Stimulated activated naive CD4-positive, alpha-beta T cell (primary cell): ENCODE measurements at regions not wholly inside any gene's neighbourhood (a gene's known extent, or its start where the extent isn't known, plus 50 kb on each side); places are given as distances from the start of the nearest gene placed in this dataset.

Experiments used
- DNase-seq, 6 experiments: peaks; one replicate each; lab custom pipeline; 2025; lab: John Stamatoyannopoulos, UW

DNA sequence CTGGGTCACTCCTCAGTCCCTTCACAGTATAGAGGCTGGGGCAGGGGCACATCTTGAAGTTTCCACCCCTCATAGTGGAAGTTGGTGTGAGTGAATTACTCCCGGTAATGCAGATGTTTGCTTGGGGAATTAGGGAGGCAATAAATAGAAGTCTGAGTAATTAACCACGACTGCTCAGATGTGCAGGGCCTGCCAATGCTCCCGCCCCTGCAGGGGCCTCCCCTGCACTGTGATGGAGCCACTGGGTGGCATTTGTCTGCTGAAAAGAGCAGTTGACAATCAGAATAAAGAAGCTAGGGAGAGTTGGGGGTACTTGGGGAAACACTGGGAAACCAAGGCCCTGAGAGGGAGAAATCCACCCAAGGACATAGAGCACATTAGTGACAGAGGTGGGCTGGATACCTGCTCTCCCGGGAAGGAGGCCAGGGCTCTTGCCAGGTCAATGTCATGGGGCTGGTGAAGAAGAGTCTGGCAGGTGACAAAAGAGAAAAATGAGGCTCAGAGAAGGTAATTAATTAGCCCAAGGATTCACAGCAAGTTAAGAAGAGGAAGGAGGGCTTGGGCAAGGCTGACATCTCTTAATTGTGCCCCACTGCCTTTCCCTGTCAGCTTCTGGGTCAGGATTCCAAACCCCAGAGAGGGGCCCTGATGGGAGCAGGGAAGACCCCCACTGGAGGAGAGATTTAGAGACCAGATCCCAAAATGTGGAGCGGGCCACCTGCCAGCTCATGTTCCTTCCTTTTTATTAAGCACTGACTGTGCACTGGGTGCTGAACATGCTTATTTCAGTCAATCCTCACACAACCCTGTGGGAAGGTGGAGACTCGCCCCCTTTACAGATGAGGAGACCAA, 436.2 kb downstream of the MATN1 start:
- DNase-seq: no peak

DNA sequence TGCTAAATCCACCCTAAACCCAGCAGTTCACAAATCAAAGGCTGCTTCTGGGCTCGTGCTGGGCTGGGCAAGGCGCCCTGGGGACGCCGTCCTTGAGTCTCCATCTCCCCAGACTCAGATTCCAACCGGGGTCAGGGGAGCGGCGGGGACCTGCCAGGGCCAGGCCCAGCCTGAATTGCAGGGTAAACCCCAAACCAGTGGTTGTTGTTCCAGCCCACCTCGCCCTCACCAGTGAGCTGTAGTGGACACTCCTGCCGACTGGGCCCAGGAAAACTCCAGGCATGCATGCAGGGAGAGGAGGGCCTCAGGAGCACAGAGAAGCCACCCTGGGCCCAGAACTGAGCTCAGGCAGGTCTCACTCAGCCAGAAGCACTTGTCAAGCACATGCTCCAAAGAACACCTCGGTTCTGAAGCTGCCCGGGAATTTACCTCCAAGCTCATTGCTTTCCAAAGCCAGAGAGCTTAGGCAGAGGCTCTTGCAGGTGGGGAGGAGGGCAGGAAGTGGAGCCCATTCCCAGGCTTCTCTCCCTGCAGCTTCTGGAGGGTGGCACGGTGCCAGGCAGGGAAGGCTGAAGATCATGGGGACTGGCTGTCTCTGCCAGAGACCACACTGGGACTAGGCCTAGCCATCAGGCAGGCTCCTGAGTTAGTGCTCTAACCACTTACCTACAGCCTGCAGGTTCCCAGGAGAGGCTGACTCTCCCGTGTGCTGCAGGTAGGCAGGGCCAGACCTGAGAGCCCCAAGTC, 437.0 kb downstream of the MATN1 start:
- DNase-seq: no peak

DNA sequence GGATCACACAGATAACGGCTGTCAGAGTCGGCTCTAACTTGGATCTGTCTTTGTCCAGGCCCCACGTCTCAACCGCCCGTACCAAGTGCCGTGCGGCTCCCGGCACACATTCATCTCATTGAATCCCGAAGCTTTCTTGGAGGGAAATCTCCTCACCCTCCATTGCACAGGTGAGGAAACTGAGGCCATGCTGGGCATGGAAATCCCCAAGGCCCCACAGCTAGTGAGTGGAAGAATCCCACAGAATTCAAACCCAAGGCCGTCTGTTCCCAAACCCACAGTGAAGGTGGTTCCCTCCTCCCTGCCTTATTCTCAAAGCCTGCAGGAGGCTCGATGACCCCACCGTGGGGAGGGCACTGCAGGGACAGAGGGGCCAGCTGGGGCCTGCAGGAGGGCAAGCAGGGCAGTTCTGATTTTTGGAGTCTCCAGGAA, 437.9 kb downstream of the MATN1 start:
- no peak for DNase-seq

DNA sequence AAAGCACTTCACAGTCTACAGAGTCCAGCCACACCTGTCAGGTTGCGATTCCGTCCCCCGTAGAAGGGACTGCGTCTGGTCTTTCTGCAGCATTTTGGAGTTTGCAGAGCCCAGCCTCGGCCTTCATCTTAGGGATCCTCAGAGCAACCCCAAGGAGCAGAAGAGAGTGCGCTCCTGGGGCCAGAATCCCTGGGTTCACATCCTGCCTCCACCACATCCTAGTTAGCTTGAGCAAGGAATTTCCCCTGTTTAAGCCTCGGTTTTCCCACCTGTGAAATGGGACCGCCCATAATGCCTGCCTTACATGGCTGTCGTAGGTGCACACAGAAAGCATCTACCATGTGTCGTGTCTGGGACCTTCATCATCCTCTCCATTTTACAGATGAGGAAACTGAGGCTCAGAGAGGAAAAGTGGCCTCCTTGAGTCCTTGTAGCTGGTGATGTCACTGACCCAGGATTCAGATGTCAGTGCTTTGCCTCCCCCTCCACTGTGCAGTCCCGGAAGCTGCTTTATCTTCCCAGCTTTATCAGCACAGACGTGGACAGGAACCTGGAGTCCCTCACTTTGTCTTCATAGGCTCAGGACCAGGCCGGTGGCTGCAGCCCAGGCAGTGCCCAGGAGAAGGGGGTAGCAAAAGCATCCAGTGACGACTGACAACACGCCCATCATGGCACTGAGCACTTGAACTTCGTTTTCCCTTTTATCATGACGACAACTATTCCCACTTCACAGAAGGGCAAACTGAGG, 438.5 kb downstream of the MATN1 start:
- DNase-seq: no peak

DNA sequence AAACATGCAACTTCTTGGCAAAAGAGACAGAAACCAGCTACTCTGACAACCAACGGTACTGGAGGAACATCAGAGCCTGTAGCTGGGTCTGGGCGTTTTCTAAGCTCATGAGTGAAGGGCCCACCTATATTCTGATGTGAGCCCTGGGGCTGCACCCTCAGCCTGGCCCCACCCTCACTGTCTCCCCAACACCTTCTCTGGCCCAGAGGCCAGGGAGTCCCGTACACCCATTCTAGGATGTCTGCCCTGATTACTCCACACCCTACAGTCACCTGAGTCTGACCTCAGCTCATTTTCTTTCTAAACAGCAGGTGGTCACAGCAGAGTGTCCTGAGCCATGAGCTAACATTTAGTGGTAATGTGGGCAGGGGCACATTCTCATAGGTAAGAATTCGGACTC, 439.2 kb downstream of the MATN1 start:
- no peak for DNase-seq

DNA sequence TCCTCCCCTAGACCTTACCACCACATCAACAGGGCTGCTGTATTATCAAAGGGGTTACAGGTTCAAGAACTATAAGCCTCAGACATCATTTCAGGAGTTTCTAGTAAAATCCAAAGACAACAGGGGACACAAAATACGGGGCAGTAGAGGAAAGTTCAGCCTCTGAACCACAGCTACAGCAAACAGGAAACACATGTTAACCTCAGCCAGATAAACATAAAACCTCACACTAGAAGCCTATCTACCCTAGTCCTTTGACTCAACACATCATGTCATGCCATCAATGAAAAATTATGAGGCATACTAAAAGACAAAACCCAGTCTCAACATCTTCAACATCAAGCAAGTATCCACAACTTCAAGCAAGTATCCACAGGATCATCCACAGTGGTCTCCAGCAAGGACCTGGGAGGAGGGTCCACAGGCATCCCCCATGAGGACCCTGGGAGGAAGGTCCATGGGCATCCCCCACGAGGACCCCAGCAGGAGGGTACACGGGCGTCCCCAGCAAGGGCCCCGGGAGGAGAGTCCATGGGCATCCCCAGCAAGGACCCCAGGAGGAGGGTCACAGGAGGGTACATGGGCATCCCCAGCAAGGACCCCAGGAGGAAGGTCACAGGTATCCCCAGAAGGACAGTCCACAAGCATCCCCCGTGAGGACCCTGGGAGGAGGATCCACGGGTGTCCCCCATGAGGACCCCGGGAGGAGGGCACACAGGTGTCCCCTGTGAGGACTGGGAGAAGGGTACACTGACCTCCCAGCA, 440.0 kb downstream of the MATN1 start:
- DNase-seq: no peak

DNA sequence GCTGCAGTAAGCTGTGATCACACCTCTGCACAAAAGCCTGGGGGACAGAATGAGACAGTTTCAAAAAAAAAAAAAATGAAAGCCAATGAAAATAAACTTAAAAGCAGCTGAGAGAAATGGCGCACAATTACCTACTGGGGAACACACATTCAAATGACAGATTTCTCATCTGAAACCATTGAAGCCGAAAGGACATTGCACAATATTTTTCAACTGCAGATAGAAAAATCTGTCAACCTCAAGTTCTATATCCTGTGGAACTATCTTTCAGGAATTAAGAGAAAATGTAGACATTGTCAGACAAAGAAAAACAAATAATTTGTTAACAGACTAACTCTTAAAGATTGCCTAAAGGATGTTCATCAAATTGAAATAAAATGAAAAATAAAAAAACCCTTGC, 442.8 kb downstream of the MATN1 start:
- DNase-seq: no peak

DNA sequence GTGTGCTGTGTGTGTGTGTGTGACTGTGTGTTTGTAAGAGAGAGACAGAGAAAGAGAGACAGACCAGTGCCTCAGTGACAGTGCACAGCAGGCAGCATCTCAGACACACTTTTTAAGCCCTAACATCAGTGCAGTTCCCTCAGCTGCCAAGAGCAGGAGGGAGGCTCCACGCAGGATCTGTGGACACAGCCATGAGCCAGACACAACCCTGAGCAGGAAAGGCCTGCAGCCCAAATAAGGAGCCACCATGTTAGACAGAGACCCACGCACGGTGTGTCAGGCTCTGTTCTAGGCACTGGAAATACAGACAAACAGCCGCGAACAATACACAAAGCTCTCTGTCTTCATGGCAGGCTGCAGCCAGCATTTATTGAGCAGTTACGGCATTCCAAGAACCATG, 445.5 kb downstream of the MATN1 start:
- no peak for DNase-seq

DNA sequence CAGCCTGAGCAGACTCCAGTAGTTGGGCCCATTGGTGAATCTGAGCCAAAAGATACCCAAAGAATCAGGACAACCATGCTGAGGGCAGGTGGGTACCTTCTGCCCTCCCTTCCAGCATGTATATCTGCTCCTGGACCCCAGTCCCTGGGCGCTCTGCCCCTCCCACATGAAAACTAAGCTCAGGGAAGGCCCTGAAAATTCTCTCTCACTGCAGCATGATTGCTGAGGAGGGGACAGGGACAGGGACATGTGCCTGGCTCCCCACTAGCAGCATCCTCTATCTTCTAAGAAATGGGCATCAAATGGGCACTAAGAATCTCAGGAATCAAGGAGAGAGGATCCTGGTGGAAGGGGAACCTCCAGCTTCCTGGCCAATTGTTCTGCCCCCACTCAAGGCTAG, 446.0 kb downstream of the MATN1 start:
- DNase-seq: no peak

DNA sequence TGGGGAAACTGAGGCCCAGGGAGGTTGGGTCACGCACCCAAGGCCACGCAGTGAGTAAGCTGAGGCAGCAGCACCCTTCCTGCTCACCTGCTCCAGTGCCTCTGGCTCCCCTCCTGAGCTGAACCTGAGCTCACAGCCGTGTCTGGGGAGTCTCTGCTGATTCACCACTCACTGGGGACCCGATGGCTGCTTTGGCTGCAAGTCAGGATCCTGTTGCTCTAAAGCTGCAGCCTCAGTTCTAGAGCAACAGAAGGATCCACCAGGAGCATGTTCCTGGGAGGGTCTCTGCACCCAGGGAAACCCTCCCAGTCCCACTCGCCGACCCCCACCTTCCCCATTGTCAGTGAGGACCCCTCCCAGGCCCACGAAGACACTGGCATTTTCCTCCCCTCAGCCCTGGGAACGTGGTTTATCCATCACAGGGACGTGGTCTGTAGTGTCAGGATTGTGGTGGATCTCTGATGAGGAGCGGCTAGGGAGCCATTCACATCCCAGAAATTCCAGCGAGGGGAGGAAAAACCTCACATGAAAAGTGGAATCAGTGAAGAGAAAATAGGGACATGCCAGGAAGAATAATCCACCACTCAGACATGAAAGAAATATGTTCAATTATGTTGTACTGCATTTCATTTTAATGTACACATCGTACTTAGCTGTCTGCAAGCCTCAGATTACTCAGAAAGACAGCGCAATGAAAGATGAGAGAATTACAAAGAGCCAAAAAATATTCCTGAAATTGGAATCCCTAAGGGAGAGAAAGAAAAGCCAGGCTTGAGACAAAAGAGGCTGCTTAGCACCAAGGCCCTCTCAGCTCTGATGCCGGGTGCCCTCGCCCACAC, 447.2 kb downstream of the MATN1 start:
- no peak for DNase-seq

DNA sequence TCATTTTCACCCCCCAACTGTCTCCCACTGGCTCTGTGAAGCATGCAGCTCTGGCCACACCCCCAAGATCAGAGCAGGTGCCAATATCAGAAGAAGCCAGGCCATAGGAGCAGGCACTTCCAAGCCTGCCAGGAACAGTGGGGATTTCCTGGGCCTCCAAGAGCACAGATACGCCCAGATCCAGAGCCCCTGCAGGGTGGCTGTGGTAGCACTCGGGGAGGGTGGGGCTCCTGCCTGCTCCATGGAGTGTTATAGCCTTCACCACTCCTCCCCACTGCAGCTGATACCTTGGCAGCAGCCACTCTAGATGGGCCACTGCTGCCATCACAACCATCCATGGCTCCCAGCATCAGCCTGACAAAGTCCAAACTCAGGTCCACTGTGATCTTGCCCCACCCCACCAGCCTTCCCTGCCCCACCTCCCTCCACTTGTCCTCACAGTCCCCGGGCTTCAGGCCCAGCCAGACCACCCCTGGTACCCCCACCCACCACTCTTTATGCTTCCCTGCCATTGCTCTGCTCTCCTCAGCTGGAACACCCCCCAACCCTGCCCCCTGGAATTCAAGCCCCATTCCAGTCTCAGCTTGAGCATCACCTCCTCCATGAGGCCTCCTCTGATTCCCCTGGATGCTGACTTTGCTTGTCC, 448.3 kb downstream of the MATN1 start:
- DNase-seq: no peak

DNA sequence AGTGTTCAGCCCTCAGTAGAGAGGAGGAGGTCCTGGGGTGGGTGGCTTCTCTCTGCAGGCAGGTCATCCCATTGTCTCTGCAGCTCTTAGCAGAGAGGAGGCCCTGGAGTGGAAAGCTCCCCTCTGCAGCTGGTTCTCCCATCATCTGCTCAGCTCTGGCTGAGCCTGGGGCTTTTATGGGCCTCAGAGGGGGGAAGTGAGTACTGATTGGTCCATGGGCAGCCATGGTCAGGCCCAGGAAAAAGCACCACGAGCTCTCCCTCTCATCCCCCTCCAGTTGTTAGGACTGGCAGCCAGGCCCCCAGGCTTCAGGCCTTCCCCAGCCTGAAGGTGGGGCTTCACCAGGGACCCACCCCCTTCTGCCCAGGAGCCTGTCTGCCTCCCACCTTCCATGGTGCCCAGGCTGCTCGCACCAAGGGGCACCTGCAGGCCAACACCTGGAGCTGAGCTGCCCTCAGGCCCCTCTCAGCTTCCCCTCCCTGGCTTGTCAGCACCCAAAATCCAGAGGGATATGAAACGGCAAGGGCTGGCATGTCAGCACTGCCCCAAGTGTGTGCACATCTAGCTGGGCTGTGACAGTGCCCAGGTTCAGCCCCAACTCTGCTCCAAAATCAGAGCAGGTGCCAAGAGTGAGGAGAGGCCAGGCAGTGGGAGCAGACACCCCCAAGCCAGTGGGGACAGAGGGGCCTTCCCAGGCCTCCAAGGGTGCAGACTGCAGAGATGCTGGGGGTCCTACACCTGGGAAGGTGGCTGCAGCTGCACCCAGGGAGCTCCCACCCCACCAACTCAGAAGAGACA, 449.0 kb downstream of the MATN1 start:
- DNase-seq: no peak

DNA sequence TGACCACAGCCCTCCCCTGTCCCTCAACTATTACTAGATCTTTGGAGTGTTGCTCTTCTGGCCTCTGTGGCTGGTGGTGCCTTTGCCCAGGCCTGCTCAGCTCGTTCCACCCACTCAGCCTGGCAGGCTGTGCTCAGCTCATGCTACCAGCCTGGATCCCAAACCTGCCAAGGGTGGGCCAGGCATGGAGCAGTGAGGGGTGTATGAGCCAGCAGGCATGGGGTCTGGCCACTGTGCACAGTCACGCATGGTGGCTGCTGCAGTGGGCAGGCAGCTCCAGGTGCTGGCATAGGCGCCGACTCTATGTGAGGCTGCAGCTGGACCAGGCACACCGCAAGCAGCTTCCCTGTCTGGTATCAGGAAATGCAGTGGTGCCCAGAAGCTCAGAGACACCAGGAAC, 449.9 kb downstream of the MATN1 start:
- no peak for DNase-seq

DNA sequence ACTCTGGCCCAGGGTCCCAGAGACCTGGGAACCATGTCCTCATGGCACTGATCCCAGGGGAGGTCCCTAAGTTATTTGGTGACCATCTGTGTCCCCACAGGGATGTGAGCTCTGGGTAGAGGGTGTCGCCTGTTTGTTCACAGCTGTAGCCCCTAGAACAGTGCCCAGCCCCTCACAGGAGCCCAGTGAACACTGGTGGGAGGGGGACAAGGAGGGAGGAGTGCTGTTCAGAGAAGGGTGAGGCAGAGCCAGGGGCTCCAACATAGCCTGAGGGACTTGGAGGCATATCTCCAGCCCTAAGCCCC, 450.4 kb downstream of the MATN1 start:
- no peak for DNase-seq

DNA sequence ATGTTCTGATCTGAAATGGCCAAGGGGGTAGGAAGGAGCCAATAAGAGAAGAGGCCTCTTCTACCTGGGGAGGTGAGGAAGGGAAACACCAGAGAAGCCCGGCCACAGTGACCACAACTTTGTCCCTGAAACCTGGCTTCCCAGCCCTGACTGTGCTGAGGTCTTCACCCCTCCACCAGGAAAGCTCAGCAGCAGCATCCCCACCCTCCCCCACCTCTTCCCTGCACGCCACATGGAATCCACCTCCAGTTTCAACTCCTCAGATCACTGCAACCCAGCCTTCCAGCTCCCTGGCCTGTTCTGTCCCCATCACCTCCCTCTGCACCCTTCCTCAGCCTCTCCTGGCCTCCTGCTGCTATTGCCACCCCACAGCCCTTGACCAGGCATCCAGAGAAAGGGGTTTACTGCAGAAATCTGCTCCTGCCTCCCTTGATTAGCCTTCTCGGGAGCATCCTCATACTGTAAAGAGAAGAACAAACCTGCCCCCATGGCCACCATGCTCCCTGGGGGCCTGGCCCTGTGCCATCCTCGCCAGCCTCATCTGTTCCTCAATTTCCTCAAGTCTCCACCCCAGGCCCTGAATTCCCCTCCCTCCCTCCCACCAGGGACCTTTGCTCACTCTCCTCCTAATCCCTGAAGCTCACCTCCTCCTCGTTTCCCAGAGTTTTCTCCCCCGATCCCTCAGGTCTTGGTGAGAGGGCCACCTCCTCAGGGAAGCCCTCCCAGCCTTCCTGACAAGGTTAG, 450.9 kb downstream of the MATN1 start:
- DNase-seq: no peak

DNA sequence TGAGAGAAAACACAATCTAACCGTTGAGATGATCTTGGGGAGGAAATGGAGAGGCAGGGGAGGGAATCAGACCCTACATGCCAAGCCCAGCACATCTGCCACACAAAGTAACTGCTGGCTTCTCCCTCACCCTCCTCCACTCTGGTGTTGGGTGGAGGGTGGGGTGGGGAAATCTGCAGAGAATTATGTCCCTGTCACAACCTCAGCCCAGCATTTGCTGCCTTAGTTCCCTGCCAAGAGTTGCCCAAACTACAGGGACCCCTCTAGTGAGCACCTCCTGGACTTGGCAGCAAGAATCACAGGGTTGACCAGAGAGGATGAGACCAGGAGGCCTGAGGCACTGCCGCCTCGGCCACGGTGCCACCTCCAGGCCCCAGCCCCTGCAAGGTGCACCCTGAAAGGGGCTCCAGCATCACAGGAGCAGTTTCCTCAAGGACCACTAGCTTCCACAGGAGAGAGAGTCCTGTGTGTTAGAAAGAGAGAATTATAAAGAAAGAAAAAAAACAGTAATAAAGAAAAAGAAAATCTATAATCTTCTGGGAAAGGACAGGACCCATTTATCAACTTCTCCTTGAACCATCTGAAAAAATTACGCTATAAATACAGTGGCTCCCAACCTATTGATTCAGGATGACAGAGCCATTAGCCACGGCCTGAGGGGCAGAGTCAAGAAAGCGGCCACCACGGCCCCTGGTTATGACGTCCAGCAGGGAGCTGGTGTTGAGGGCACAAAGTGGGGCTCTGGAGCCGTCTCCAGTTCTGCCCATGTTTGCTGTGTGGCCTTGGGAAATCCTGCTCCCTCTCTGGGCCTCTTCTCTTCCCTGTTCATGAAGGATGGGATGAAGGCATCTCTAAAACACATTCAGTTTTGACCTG, 451.7 kb downstream of the MATN1 start:
- DNase-seq: no peak

DNA sequence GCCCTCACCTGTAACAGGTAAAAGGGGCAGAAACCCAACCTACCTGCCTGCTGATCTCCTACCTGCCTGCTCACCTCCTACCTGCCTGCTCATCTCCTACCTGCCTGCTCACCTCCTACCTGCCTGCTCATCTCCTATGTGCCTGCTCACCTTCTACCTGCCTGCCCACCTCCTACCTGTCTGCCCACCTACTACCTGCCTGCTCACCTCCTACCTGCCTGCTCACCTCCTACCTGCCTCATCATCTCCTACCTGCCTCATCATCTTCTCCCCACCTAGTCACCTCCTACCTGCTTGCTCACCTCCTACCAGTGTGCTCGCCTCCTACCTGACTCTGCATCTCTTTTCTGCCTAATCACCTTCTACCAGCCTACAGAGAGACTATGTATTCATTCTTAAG, 452.9 kb downstream of the MATN1 start:
- DNase-seq: no peak
